H1 (cell line): ENCODE measurements at regions not wholly inside any gene's neighbourhood (a gene's known extent, or its start where the extent isn't known, plus 50 kb on each side); places are given as distances from the start of the nearest gene placed in this dataset.

Experiments used
- CHD1 ChIP-seq: IDR thresholded peaks from 2 replicates; pipeline ENCODE4 v1.6.1; 2012; ENCODE audit warnings: low read depth, low read length, improper control_type of control experiment
- CHD2 ChIP-seq: IDR thresholded peaks from 2 replicates; pipeline ENCODE4 v1.6.1; 2012; ENCODE audit warnings: low read length, improper control_type of control experiment
- CHD7 ChIP-seq: fragments of 300-600 bp; sonication (generic); IDR thresholded peaks from 2 replicates; pipeline ENCODE4 v1.7.1; 2012; ENCODE audit warnings: low read length, moderate library complexity, mild to moderate bottlenecking, inconsistent platforms; ENCODE audit not compliant: insufficient replicate concordance
- CTBP2 ChIP-seq: IDR thresholded peaks from 2 replicates; pipeline ENCODE4 v1.7.0; 2011; ENCODE audit warnings: borderline replicate concordance, mild to moderate bottlenecking, moderate library complexity, mixed read lengths, low read length; ENCODE audit not compliant: insufficient read depth, insufficient read length
- EZH2 ChIP-seq: fragments of 200-600 bp; sonication (generic); IDR thresholded peaks from 2 replicates; pipeline ENCODE4 v1.7.1; 2012; ENCODE audit warnings: low read depth, mild to moderate bottlenecking, moderate library complexity, low read length, inconsistent platforms; ENCODE audit not compliant: severe bottlenecking
- JUND ChIP-seq: IDR thresholded peaks from 2 replicates; pipeline ENCODE4 v1.6.1; 2011; ENCODE audit warnings: mild to moderate bottlenecking, improper control_type of control experiment, low read length
- KDM5A ChIP-seq: fragments of 200-600 bp; IDR thresholded peaks from 2 replicates; pipeline ENCODE4 v1.7.1; 2012; ENCODE audit warnings: mild to moderate bottlenecking, low read length, inconsistent platforms, mixed read lengths
- PHF8 ChIP-seq: fragments of 200-600 bp; sonication (generic); conservative IDR thresholded peaks from 2 replicates; pipeline ENCODE4 v1.7.1; 2012; ENCODE audit warnings: low read depth, mild to moderate bottlenecking, inconsistent platforms, low read length, moderate library complexity
- POLR2A ChIP-seq, 2 experiments: IDR thresholded peaks; 1 replicate in 1 of 2; 2 replicates in 1 of 2; pipeline ENCODE4 v1.6.1; 2011; ENCODE audit warnings: low read depth in 2 of 2, low read length in 2 of 2, mild to moderate bottlenecking in 2 of 2; ENCODE audit errors: control extremely low read depth in 1 of 2
- POLR2AphosphoS5 ChIP-seq: IDR thresholded peaks from 2 replicates; pipeline ENCODE4 v1.6.1; 2011; ENCODE audit warnings: low read depth, low read length
- SP4 ChIP-seq: IDR thresholded peaks from 2 replicates; pipeline ENCODE4 v1.6.1; 2012; ENCODE audit warnings: low read length, inconsistent platforms
- TAF1 ChIP-seq: IDR thresholded peaks from 2 replicates; pipeline ENCODE4 v1.6.1; 2011; ENCODE audit warnings: mild to moderate bottlenecking, low read depth, low read length

- no peak for TF ChIP-seq CHD7
- no peak for TF ChIP-seq POLR2AphosphoS5
- no peak for TF ChIP-seq CHD1
- no peak for TF ChIP-seq CTBP2
- TF ChIP-seq SP4 = no peak
- no peak for TF ChIP-seq POLR2A (IDR thresholded peaks at IDR 0.05; ENCODE audit: control extremely low read depth in 1 of 2, low read depth in 2 of 2, low read length in 2 of 2)
- TF ChIP-seq CHD2 = no peak
- no peak for TF ChIP-seq TAF1
- no peak for TF ChIP-seq EZH2
- no peak for TF ChIP-seq PHF8
- TF ChIP-seq JUND = no peak
- TF ChIP-seq KDM5A = no peak
Measured at GRCh38 chr3:106257172-106257571, 388.4 kb upstream of the CBLB start (continued).
